PC-9 (cell line): ENCODE measurements at regions not wholly inside any gene's neighbourhood (a gene's known extent, or its start where the extent isn't known, plus 50 kb on each side); places are given as distances from the start of the nearest gene placed in this dataset.

ENCODE experiments used
- BruUV-seq: library from RNA; stranded (reverse); fragments of 400-500 nt; replicated peaks from 2 replicates; lab custom pipeline; 2021; lab: Mats Ljungman, UMichigan
- CTCF ChIA-PET: fragments of 300-600 bp; sonication (Branson Sonifier 250); formaldehyde crosslinking; loops from one replicate; lab custom pipeline; 2022; ENCODE audit warnings: antibody characterized with exemption; lab: Charles Lee
- POLR2A ChIA-PET: fragments of 300-600 bp; sonication (Branson Sonifier 250); formaldehyde crosslinking; loops from one replicate; lab custom pipeline; 2022; ENCODE audit warnings: antibody characterized with exemption; ENCODE audit not compliant: unreplicated experiment; lab: Charles Lee
- DNase-seq, 2 experiments: peaks; one replicate each; pipeline versions ENCODE4 v3.0.0 to v3.0.0-alpha.2; 2015 to 2022; ENCODE audit warnings: mixed read lengths in 1 of 2
- H2AFZ ChIP-seq: fragments of 200-600 bp; sonication (generic); 2 replicates; pipeline ENCODE4 v1.8.1; 2017; ENCODE audit warnings: antibody characterized with exemption
- H3F3A ChIP-seq: fragments of 200-600 bp; sonication (generic); 2 replicates; pipeline ENCODE4 v1.8.1; 2017; ENCODE audit warnings: antibody characterized with exemption, mild to moderate bottlenecking, low read depth; ENCODE audit not compliant: insufficient read depth
- H3K27ac ChIP-seq: fragments of 200-600 bp; sonication (generic); 2 replicates; pipeline ENCODE4 v1.6.1; 2016; ENCODE audit warnings: mixed run types
- H3K27me3 ChIP-seq: fragments of 200-600 bp; sonication (generic); 2 replicates; pipeline ENCODE4 v1.6.1; 2016; ENCODE audit warnings: low read depth, mixed run types; ENCODE audit not compliant: insufficient read depth
- H3K36me3 ChIP-seq: fragments of 200-600 bp; sonication (generic); 2 replicates; pipeline ENCODE4 v1.6.1; 2016; ENCODE audit warnings: low read depth, mixed run types
- H3K4me1 ChIP-seq: fragments of 200-600 bp; sonication (generic); replicated peaks from 2 replicates; pipeline ENCODE4 v1.6.1; 2016; ENCODE audit warnings: mixed run types; ENCODE audit not compliant: insufficient read depth
- H3K4me2 ChIP-seq: fragments of 200-600 bp; sonication (generic); 2 replicates; pipeline ENCODE4 v1.6.1; 2017; ENCODE audit warnings: mixed run types
- H3K4me3 ChIP-seq: fragments of 200-600 bp; sonication (generic); 2 replicates; pipeline ENCODE4 v1.6.1; 2016; ENCODE audit warnings: mixed run types
- H3K79me2 ChIP-seq: fragments of 200-600 bp; sonication (generic); 2 replicates; pipeline ENCODE4 v1.6.1; 2017; ENCODE audit warnings: low read depth, mixed run types
- H3K9me2 ChIP-seq: fragments of 200-600 bp; sonication (generic); 2 replicates; pipeline ENCODE4 v1.8.1; 2017; ENCODE audit warnings: mild to moderate bottlenecking; ENCODE audit not compliant: insufficient read depth
- H3K9me3 ChIP-seq: fragments of 200-600 bp; sonication (generic); 2 replicates; pipeline ENCODE4 v1.8.1; 2016; ENCODE audit warnings: low read depth; ENCODE audit not compliant: insufficient read depth
- H4K20me1 ChIP-seq: fragments of 200-600 bp; sonication (generic); 2 replicates; pipeline ENCODE4 v1.8.1; 2017; ENCODE audit not compliant: insufficient read depth
- EZH2 ChIP-seq: fragments of 200-600 bp; sonication (generic); IDR thresholded peaks from 2 replicates; pipeline ENCODE4 v1.8.0; 2017; ENCODE audit warnings: antibody characterized with exemption, low read depth
- intact Hi-C: fragments of 100-400 bp; cut with micrococcal nuclease; formaldehyde crosslinking; loops from one replicate; pipeline ENCODE4 v1.10.0; 2022; ENCODE audit not compliant: unreplicated experiment
- TF ChIP-seq, protein P1 (sequence below): fragments of 200-600 bp; sonication (generic); conservative IDR thresholded peaks from 2 replicates; pipeline ENCODE4 v1.6.1; 2017; ENCODE audit warnings: mixed run types, antibody characterized with exemption, mild to moderate bottlenecking, moderate library complexity

DNA sequence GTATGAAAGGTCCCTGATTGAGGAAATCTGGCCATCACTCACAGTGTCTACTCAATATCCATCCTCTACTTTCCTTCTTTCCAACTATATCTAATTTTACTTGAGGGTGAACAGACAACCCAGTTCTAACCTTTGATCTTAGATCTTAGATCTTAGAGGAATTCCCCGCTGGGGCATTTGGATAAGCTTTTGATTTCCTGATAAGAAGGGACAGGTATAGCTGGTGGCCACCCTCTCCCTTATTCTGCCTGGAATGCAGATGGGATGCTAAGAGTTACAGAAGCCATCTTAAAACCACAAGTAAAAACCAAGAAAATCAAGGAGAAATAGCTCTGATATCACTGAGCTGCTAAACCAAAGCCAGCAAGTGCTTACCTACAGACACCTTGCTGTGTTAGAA lies 77.2 kb upstream of the ACSL3 start:
- no peak overlapping the region for H2AFZ ChIP-seq
- intact Hi-C loops: no loop called here
- BruUV-seq: no TSS peak
- H3K4me3 ChIP-seq: no peak overlapping the region
- H3K4me2 ChIP-seq: no peak overlapping the region
- H3F3A ChIP-seq: peaks cover 29% of the 10 kb centered on the region
- no peak overlapping the region for H3K27ac ChIP-seq
- no peaks in the 10 kb centered on the region for H4K20me1 ChIP-seq
- TF ChIP-seq EZH2: no peak
- TF ChIP-seq, protein P1, sequence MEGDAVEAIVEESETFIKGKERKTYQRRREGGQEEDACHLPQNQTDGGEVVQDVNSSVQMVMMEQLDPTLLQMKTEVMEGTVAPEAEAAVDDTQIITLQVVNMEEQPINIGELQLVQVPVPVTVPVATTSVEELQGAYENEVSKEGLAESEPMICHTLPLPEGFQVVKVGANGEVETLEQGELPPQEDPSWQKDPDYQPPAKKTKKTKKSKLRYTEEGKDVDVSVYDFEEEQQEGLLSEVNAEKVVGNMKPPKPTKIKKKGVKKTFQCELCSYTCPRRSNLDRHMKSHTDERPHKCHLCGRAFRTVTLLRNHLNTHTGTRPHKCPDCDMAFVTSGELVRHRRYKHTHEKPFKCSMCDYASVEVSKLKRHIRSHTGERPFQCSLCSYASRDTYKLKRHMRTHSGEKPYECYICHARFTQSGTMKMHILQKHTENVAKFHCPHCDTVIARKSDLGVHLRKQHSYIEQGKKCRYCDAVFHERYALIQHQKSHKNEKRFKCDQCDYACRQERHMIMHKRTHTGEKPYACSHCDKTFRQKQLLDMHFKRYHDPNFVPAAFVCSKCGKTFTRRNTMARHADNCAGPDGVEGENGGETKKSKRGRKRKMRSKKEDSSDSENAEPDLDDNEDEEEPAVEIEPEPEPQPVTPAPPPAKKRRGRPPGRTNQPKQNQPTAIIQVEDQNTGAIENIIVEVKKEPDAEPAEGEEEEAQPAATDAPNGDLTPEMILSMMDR: no peak
- H3K4me1 ChIP-seq: peaks cover 26% of the 10 kb centered on the region
- DNase-seq: no peak
- H3K9me2 ChIP-seq: no peaks in the 10 kb centered on the region
- H3K79me2 ChIP-seq: no peaks in the 10 kb centered on the region
- peaks cover 14% of the 10 kb centered on the region; the same call in 1 of the 2 replicates for H3K9me3 ChIP-seq
- no peaks in the 10 kb centered on the region for H3K36me3 ChIP-seq
- ChIA-PET CTCF (interaction anchor here (1.7 kb wide), 1 partner anchor 13 kb away, joined by 6 read pairs; no protein-coding TSS in a partner anchor), POLR2A (interaction anchor here (0.5 kb wide), 1 partner anchor 59 kb away, joined by 7 read pairs; no protein-coding TSS in a partner anchor)
- no peaks in the 10 kb centered on the region for H3K27me3 ChIP-seq

DNA sequence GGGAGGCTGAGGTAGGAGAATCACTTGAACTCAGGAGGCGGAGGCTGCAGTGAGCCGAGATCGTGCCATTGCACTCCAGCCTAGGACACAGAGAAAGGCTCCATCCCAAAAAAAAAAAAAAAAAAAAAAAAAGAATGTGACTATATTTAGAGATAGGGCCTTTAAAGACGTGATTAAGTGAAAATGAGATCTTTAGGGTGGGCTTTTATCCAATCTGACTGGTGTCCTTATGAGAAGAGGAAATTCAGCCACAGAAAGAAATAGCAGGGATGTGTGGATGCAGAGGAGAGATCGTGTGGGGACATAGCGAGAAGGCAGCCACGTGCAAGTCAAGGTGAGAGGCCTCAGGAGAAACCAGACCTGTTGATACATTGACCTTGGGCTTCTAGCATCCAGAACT lies 69.9 kb upstream of the ACSL3 start:
- no peaks in the 10 kb centered on the region for H3K9me2 ChIP-seq
- no peaks in the 10 kb centered on the region for H4K20me1 ChIP-seq
- TF ChIP-seq EZH2: no peak
- TF ChIP-seq, protein P1: no peak
- BruUV-seq: no TSS peak
- no peaks in the 10 kb centered on the region for H3K36me3 ChIP-seq
- POLR2A ChIA-PET: interaction anchor here (0.6 kb wide), 2 partner anchors 118 to 1134 kb away, joined by 3 to 15 read pairs; no protein-coding TSS in a partner anchor
- H2AFZ ChIP-seq: no peak overlapping the region
- CTCF ChIA-PET: no interaction called here
- no peak for DNase-seq
- H3K4me3 ChIP-seq: no peak overlapping the region
- H3K4me1 ChIP-seq: peaks cover 40% of the 10 kb centered on the region
- H3K4me2 ChIP-seq: no peak overlapping the region
- peaks cover 32% of the 10 kb centered on the region for H3F3A ChIP-seq
- no peaks in the 10 kb centered on the region for H3K79me2 ChIP-seq
- no peak overlapping the region for H3K27ac ChIP-seq
- no peaks in the 10 kb centered on the region for H3K9me3 ChIP-seq
- intact Hi-C loops: no loop called here
- H3K27me3 ChIP-seq: no peaks in the 10 kb centered on the region

GRCh38 chr2:222792001-222792611 lies 68.7 kb upstream of the ACSL3 start:
- Histone ChIP-seq H3K4me2 (no peak overlapping the region), H3K27ac (no peak overlapping the region), H3K27me3 (no peaks in the 10 kb centered on the region), H3K79me2 (no peaks in the 10 kb centered on the region), H3K9me3 (no peaks in the 10 kb centered on the region), H3K4me3 (no peak overlapping the region), H3K9me2 (no peaks in the 10 kb centered on the region), H2AFZ (no peak overlapping the region), H3F3A (peaks cover 22% of the 10 kb centered on the region), H4K20me1 (no peaks in the 10 kb centered on the region), H3K36me3 (no peaks in the 10 kb centered on the region), H3K4me1 (peaks cover 29% of the 10 kb centered on the region)
- TF ChIP-seq EZH2: no peak
- TF ChIP-seq, protein P1: no peak
- POLR2A ChIA-PET: no interaction called here
- CTCF ChIA-PET: interaction anchor here (0.6 kb wide), 1 partner anchor 83 kb away, joined by 4 read pairs; no protein-coding TSS in a partner anchor
- no TSS peak for BruUV-seq
- DNase-seq: no peak
- intact Hi-C loops: no loop called here
